Body of pancreas (tissue), 4 donors: ENCODE measurements at regions not wholly inside any gene's neighbourhood (a gene's known extent, or its start where the extent isn't known, plus 50 kb on each side); places are given as distances from the start of the nearest gene placed in this dataset.

Experiments
- CTCF ChIP-seq, 7 experiments: fragments of 450-650 bp in 4 of 7; fragments of 200-600 bp in 3 of 7; sonication (generic) in 3 of 7; IDR thresholded peaks; one replicate each; pipeline ENCODE4 v1.5.1; 2016 to 2019; ENCODE audit warnings: antibody characterized with exemption in 7 of 7
- POLR2A ChIP-seq, 3 donors: fragments of 450-650 bp; IDR thresholded peaks; one replicate each; pipeline ENCODE4 v1.6.1; 2016; ENCODE audit warnings: antibody characterized with exemption in 3 of 3, mild to moderate bottlenecking in 2 of 3

- TF ChIP-seq POLR2A (IDR thresholded peaks at IDR 0.05) (no peak), CTCF (IDR thresholded peaks at IDR 0.05) (no peak)
These were observed 54.5 kb upstream of the EXOC1L start for GRCh38 chr4:55765070-55765469.
